MM.1S (cell line): ENCODE measurements at regions not wholly inside any gene's neighbourhood (a gene's known extent, or its start where the extent isn't known, plus 50 kb on each side); places are given as distances from the start of the nearest gene placed in this dataset.

Experiments used
- CTCF ChIP-seq: fragments of 300-600 bp; sonication (generic); IDR thresholded peaks from 2 replicates; pipeline ENCODE4 v1.5.1; 2016; ENCODE audit warnings: antibody characterized with exemption, low read length, mixed read lengths
- EZH2 ChIP-seq: fragments of 300-600 bp; sonication (generic); optimal IDR thresholded peaks from 2 replicates; pipeline ENCODE3; 2017; ENCODE audit warnings: low read depth, mild to moderate bottlenecking, antibody characterized with exemption, low read length, mixed read lengths
- EZH2phosphoT487 ChIP-seq: fragments of 300-600 bp; sonication (generic); IDR thresholded peaks from 2 replicates; pipeline ENCODE4 v1.6.1; 2018; ENCODE audit warnings: antibody characterized with exemption, low read length

GRCh38 chr6:22506496-22506895 is 62.9 kb upstream of the HDGFL1 start:
- TF ChIP-seq EZH2 (no peak), CTCF (no peak), EZH2phosphoT487 (no peak)
